ENCODE measurements at regions not wholly inside any gene's neighbourhood (a gene's known extent, or its start where the extent isn't known, plus 50 kb on each side); places are given as distances from the start of the nearest gene placed in this dataset.

- TF ChIP-seq REST (IDR thresholded peaks at IDR 0.05; ENCODE audit: insufficient read depth in 1 of 2, low read depth in 2 of 2, low read length in 2 of 2) (no peak), FOXP2 (optimal IDR thresholded peaks at IDR 0.05; ENCODE audit: borderline replicate concordance, extremely low read depth, extremely low read length, insufficient read depth) (no peak)
These were observed 154.9 kb upstream of the EPHA7 start for GRCh38 chr6:93574299-93574698.

- TF ChIP-seq FOXP2 (optimal IDR thresholded peaks at IDR 0.05; ENCODE audit: borderline replicate concordance, extremely low read depth, extremely low read length, insufficient read depth), result no peak
- no peak for TF ChIP-seq TAF1 (IDR thresholded peaks at IDR 0.05; ENCODE audit: borderline replicate concordance, insufficient read depth, low read length)
- no peak for TF ChIP-seq SIN3A (IDR thresholded peaks at IDR 0.05; ENCODE audit: borderline replicate concordance, insufficient read depth, low read length)
- TF ChIP-seq REST (IDR thresholded peaks at IDR 0.05; ENCODE audit: insufficient read depth in 1 of 2, low read depth in 2 of 2, low read length in 2 of 2), result no peak
- TF ChIP-seq POLR2AphosphoS5 (IDR thresholded peaks at IDR 0.05; ENCODE audit: low read depth, low read length), result no peak
These were observed 152.0 kb upstream of the EPHA7 start for GRCh38 chr6:93571346-93571745.

- no peak for TF ChIP-seq SIN3A (IDR thresholded peaks at IDR 0.05; ENCODE audit: borderline replicate concordance, insufficient read depth, low read length)
- TF ChIP-seq REST (IDR thresholded peaks at IDR 0.05; ENCODE audit: insufficient read depth in 1 of 2, low read depth in 2 of 2, low read length in 2 of 2), result no peak
- no peak for TF ChIP-seq POLR2AphosphoS5 (IDR thresholded peaks at IDR 0.05; ENCODE audit: low read depth, low read length)
- no peak for TF ChIP-seq FOXP2 (optimal IDR thresholded peaks at IDR 0.05; ENCODE audit: borderline replicate concordance, extremely low read depth, extremely low read length, insufficient read depth)
- TF ChIP-seq TAF1 (IDR thresholded peaks at IDR 0.05; ENCODE audit: borderline replicate concordance, insufficient read depth, low read length), result no peak
These were observed 148.8 kb upstream of the EPHA7 start for GRCh38 chr6:93568169-93568568.

DNA sequence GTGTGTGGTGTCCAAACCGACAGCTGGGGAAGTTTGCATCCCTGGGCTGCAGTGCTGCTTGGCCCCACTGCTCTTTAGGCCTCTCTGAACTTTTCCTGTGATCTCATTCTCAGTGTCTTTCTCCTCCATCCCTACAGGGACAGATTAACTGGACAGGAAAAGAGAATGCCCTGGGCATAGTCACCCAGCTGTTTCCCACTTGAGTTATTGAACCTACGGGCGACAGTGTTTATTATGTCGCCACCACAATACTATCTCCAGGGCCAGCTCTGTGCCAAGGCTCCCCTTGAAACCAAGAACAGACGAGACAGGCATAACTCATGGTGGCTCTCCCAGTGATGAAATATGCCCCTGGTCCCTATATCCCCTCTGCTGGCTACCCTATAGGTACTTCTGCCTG lies 147.8 kb upstream of the EPHA7 start:
- TF ChIP-seq FOXP2 (optimal IDR thresholded peaks at IDR 0.05; ENCODE audit: borderline replicate concordance, extremely low read depth, extremely low read length, insufficient read depth), result no peak
- TF ChIP-seq SIN3A (IDR thresholded peaks at IDR 0.05; ENCODE audit: borderline replicate concordance, insufficient read depth, low read length), result no peak
- TF ChIP-seq TAF1 (IDR thresholded peaks at IDR 0.05; ENCODE audit: borderline replicate concordance, insufficient read depth, low read length), result no peak
- no peak for TF ChIP-seq REST (IDR thresholded peaks at IDR 0.05; ENCODE audit: insufficient read depth in 1 of 2, low read depth in 2 of 2, low read length in 2 of 2)
- no peak for TF ChIP-seq POLR2AphosphoS5 (IDR thresholded peaks at IDR 0.05; ENCODE audit: low read depth, low read length)

- TF ChIP-seq REST (IDR thresholded peaks at IDR 0.05; ENCODE audit: insufficient read depth in 1 of 2, low read depth in 2 of 2, low read length in 2 of 2), result no peak
- TF ChIP-seq POLR2AphosphoS5 (IDR thresholded peaks at IDR 0.05; ENCODE audit: low read depth, low read length), result no peak
- no peak for TF ChIP-seq SIN3A (IDR thresholded peaks at IDR 0.05; ENCODE audit: borderline replicate concordance, insufficient read depth, low read length)
- no peak for TF ChIP-seq FOXP2 (optimal IDR thresholded peaks at IDR 0.05; ENCODE audit: borderline replicate concordance, extremely low read depth, extremely low read length, insufficient read depth)
- no peak for TF ChIP-seq TAF1 (IDR thresholded peaks at IDR 0.05; ENCODE audit: borderline replicate concordance, insufficient read depth, low read length)
These were observed 146.9 kb upstream of the EPHA7 start for GRCh38 chr6:93566285-93566684.

Data from PFSK-1 (cell line).